ENCODE measurements at regions not wholly inside any gene's neighbourhood (a gene's known extent, or its start where the extent isn't known, plus 50 kb on each side); places are given as distances from the start of the nearest gene placed in this dataset.

DNA sequence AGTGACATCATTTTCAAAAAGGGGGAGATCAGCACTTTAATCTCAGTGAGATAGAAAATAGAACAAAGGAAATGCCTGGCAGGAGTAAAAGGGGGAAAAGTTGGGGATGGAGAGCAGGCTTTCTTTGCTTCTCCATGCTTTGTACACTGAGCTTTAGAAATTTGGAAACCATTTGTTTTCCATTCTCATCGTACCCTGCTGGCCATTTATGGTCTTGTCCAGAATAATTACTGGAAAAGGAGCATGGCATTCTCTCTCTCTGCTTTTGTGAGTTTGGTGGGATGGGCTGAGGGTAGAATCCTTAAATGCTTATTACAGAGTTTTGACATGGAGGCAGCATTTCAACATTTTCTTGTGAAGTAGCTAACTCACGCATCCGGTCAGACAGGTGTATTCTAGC lies 104.4 kb upstream of the FLRT2 start:
- no peaks in the 10 kb centered on the region for H3K27me3 ChIP-seq
- no peaks in the 10 kb centered on the region for H3K36me3 ChIP-seq
- intact Hi-C loops (cut with DNase I): no loop called here
- DNase-seq (ENCODE audit: extremely low spot score in 2 of 2): no peak
- H3K9me3 ChIP-seq: no peaks in the 10 kb centered on the region
- H3K4me1 ChIP-seq: no peaks in the 10 kb centered on the region
- TF ChIP-seq POLR2A (IDR thresholded peaks at IDR 0.05): no peak
- TF ChIP-seq CTCF (IDR thresholded peaks at IDR 0.05): no peak
- no peak for TF ChIP-seq POLR2AphosphoS5 (IDR thresholded peaks at IDR 0.05; ENCODE audit: insufficient read depth in 1 of 2, low read depth in 1 of 2)
- no peak overlapping the region for H3K27ac ChIP-seq
- H3K4me3 ChIP-seq: no peak overlapping the region

DNA sequence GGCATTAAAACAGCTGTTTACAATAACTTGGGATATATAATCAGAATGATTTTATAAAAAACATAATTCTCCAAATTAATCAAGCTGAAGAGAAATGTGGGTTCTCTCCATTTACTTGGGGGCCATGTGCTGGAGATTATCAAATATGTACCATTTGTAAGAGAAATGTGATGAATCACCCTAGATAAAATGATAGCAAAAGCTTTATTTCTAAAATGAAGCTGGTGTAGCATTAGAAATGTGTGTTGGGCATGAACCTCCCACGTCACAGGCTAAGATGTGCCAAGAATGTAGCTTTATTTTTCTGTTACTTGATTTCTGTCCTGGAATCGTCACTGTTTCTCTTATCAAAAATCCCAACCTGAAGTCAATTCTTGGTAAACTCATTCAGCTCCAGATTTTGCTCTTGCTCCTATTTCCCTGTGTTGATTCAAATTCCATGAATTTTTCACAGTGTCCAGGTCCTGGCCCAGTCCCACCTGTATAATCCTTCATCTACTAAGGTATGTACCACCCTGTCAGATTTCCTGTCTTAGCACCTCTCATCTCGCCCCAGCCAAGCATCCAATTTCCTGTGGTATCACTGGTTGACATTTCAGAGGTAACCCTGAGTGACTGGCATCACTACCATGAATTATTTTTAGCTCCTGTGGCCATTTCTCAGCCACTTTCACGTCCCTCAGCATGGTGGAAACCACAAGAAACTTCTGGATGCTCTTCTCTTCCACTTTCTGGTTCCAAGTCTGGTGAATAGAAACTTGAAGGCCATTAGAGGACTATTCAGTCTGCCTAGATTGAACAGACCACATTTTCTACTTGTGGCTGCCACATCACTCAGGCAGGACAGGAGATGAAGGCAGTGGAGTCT lies 103.6 kb upstream of the FLRT2 start:
- no peak for TF ChIP-seq CTCF (IDR thresholded peaks at IDR 0.05)
- no peak for TF ChIP-seq POLR2AphosphoS5 (IDR thresholded peaks at IDR 0.05; ENCODE audit: insufficient read depth in 1 of 2, low read depth in 1 of 2)
- no peak for TF ChIP-seq POLR2A (IDR thresholded peaks at IDR 0.05)

DNA sequence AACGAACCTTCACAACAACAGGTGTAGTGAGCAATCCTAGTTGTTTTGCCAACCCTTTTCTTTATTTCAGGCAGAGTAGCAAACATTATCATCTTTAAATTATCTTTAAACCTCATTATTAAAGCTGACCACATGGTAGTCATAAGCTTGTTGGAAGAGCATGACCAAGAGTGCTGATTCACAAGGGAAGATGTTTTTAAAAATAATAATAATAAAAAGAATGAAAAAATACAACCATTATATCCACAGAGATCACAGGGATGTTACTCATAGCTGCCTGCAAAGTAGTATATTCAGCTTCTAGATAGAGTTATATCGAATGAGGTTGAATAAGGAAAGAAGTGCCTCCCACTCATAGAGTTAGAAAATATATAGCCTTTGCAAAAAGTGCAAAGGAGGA lies 101.0 kb upstream of the FLRT2 start:
- no peaks in the 10 kb centered on the region for H3K27me3 ChIP-seq
- TF ChIP-seq CTCF (IDR thresholded peaks at IDR 0.05) (no peak), POLR2A (IDR thresholded peaks at IDR 0.05) (no peak), POLR2AphosphoS5 (IDR thresholded peaks at IDR 0.05; ENCODE audit: insufficient read depth in 1 of 2, low read depth in 1 of 2) (no peak)
- DNase-seq (ENCODE audit: extremely low spot score in 2 of 2): no peak
- H3K4me1 ChIP-seq: no peaks in the 10 kb centered on the region
- H3K27ac ChIP-seq: no peak overlapping the region
- intact Hi-C loops (cut with DNase I): no loop called here
- no peaks in the 10 kb centered on the region for H3K9me3 ChIP-seq
- H3K36me3 ChIP-seq: no peaks in the 10 kb centered on the region
- no peak overlapping the region for H3K4me3 ChIP-seq

More for the DNA sequence above, 103.6 kb upstream of the FLRT2 start:
- no peaks in the 10 kb centered on the region for H3K4me1 ChIP-seq
- no peaks in the 10 kb centered on the region for H3K9me3 ChIP-seq
- no peak overlapping the region for H3K27ac ChIP-seq
- no peaks in the 10 kb centered on the region for H3K36me3 ChIP-seq
- no peak overlapping the region for H3K4me3 ChIP-seq
- H3K27me3 ChIP-seq: no peaks in the 10 kb centered on the region
- DNase-seq (ENCODE audit: extremely low spot score in 2 of 2): no peak
- intact Hi-C loops (cut with DNase I): no loop called here

GRCh38 chr14:85437148-85437547 lies 92.8 kb upstream of the FLRT2 start:
- H3K4me1 ChIP-seq: no peaks in the 10 kb centered on the region
- DNase-seq (ENCODE audit: extremely low spot score in 2 of 2): no peak
- intact Hi-C loops (cut with DNase I): no loop called here
- no peak overlapping the region for H3K4me3 ChIP-seq
- no peaks in the 10 kb centered on the region for H3K27me3 ChIP-seq
- TF ChIP-seq POLR2A (IDR thresholded peaks at IDR 0.05) (no peak), POLR2AphosphoS5 (IDR thresholded peaks at IDR 0.05; ENCODE audit: insufficient read depth in 1 of 2, low read depth in 1 of 2) (peak in 1 of 2 donors; percentile 27)
- H3K36me3 ChIP-seq: no peaks in the 10 kb centered on the region
- no peak overlapping the region for H3K27ac ChIP-seq
- H3K9me3 ChIP-seq: no peaks in the 10 kb centered on the region

- H3K4me3 ChIP-seq: no peak overlapping the region
- intact Hi-C loops (cut with DNase I): no loop called here
- TF ChIP-seq POLR2A (IDR thresholded peaks at IDR 0.05) (no peak), CTCF (IDR thresholded peaks at IDR 0.05) (no peak), POLR2AphosphoS5 (IDR thresholded peaks at IDR 0.05; ENCODE audit: insufficient read depth in 1 of 2, low read depth in 1 of 2) (no peak)
- no peaks in the 10 kb centered on the region for H3K27me3 ChIP-seq
- no peak for DNase-seq (ENCODE audit: extremely low spot score in 2 of 2)
- no peaks in the 10 kb centered on the region for H3K9me3 ChIP-seq
- H3K27ac ChIP-seq: no peak overlapping the region
- no peaks in the 10 kb centered on the region for H3K36me3 ChIP-seq
- no peaks in the 10 kb centered on the region for H3K4me1 ChIP-seq
Observed at GRCh38 chr14:85438001-85438400, 91.9 kb upstream of the FLRT2 start.

All from vagina (tissue), 2 donors.